ENCODE measurements at regions not wholly inside any gene's neighbourhood (a gene's known extent, or its start where the extent isn't known, plus 50 kb on each side); places are given as distances from the start of the nearest gene placed in this dataset.

DNA sequence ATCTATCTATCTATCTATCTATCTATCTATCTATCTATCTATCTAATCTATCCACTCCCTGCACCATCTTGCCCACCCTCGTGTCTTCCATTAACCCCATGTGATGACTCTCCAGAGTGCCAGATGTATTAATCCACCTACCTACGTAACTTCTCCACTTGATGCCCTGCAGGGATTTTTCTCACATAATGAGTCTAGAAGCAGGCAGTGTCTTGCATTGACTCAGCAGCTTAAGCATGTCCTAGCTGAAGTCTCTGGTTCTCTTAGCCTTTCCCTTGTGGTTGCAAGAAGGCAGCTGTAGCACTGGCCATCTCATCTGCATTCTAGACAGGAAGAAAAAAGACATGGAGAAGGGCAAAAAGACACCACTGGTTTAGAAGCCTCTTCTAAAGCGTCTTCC, 96.7 kb upstream of the ALDH1B1 start:
- no peak for DNase-seq (ENCODE audit: low read depth in 2 of 2)
- Histone ChIP-seq H2AFZ (ENCODE audit: low read length) (no peak overlapping the region), H3K4me3 (replicated peaks in 1 of 4; ENCODE audit: control extremely low read depth in 1 of 4, insufficient read depth in 1 of 4, low read depth in 3 of 4, low read length in 4 of 4) (no peak overlapping the region), H3K27me3 (ENCODE audit: control insufficient read depth, insufficient read depth, low read length) (peaks cover 8% of the 10 kb centered on the region), H3K27ac (ENCODE audit: insufficient read depth, low read length) (no peak overlapping the region), H3K79me2 (ENCODE audit: control insufficient read depth, insufficient read depth, low read length) (no peaks in the 10 kb centered on the region), H3K36me3 (ENCODE audit: control insufficient read depth, insufficient read depth, low read length) (no peaks in the 10 kb centered on the region), H4K20me1 (ENCODE audit: control insufficient read depth, extremely low read depth, insufficient read depth, low read length) (no peaks in the 10 kb centered on the region), H3K4me1 (ENCODE audit: control insufficient read depth, extremely low read depth, insufficient read depth, low read length) (no peaks in the 10 kb centered on the region), H3K4me2 (ENCODE audit: extremely low read depth, insufficient read depth, low read length) (no peak overlapping the region), H3K9me3 (ENCODE audit: control insufficient read depth, insufficient read depth, low read depth, low read length) (no peaks in the 10 kb centered on the region), H3K9ac (ENCODE audit: insufficient read depth, low read length) (no peak overlapping the region)
- TF ChIP-seq CTCF (conservative IDR thresholded peaks at IDR 0.05 in 1 of 2, IDR thresholded peaks at IDR 0.05 in 1 of 2; ENCODE audit: low read depth in 1 of 2, low read length in 2 of 2) (no peak), EZH2 (IDR thresholded peaks at IDR 0.05; ENCODE audit: low read length, missing control alignments) (no peak)

GRCh38 chr9:38294220-38294960, 98.1 kb upstream of the ALDH1B1 start:
- Histone ChIP-seq H3K36me3 (ENCODE audit: control insufficient read depth, insufficient read depth, low read length) (no peaks in the 10 kb centered on the region), H3K9ac (ENCODE audit: insufficient read depth, low read length) (no peak overlapping the region), H3K4me2 (ENCODE audit: extremely low read depth, insufficient read depth, low read length) (no peak overlapping the region), H4K20me1 (ENCODE audit: control insufficient read depth, extremely low read depth, insufficient read depth, low read length) (no peaks in the 10 kb centered on the region), H3K79me2 (ENCODE audit: control insufficient read depth, insufficient read depth, low read length) (no peaks in the 10 kb centered on the region), H3K4me1 (ENCODE audit: control insufficient read depth, extremely low read depth, insufficient read depth, low read length) (no peaks in the 10 kb centered on the region), H3K9me3 (ENCODE audit: control insufficient read depth, insufficient read depth, low read depth, low read length) (no peaks in the 10 kb centered on the region), H2AFZ (ENCODE audit: low read length) (no peak overlapping the region), H3K27ac (ENCODE audit: insufficient read depth, low read length) (no peak overlapping the region), H3K4me3 (replicated peaks in 1 of 4; ENCODE audit: control extremely low read depth in 1 of 4, insufficient read depth in 1 of 4, low read depth in 3 of 4, low read length in 4 of 4) (no peak overlapping the region), H3K27me3 (ENCODE audit: control insufficient read depth, insufficient read depth, low read length) (peaks cover 8% of the 10 kb centered on the region)
- no peak for DNase-seq (ENCODE audit: low read depth in 2 of 2)
- TF ChIP-seq EZH2 (IDR thresholded peaks at IDR 0.05; ENCODE audit: low read length, missing control alignments) (no peak), CTCF (conservative IDR thresholded peaks at IDR 0.05 in 1 of 2, IDR thresholded peaks at IDR 0.05 in 1 of 2; ENCODE audit: low read depth in 1 of 2, low read length in 2 of 2) (no peak)

DNA sequence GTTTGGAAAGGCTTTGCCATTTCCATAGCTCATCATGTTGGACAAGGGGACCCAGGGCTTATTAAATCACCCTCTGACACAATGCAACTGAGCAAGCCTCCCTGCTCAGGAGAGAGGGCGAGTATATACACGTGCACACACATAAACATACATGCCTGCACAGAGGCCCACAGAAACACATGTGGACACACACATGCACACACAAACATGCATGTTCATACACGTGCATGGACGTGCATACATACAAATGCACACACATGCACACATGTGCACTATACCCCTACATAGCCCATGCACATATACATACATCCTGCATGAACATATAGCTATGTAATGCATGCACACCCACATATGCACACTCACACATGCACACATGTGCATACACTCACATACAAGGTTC, 99.5 kb upstream of the ALDH1B1 start:
- no peaks in the 10 kb centered on the region for H3K79me2 ChIP-seq (ENCODE audit: control insufficient read depth, insufficient read depth, low read length)
- H3K27ac ChIP-seq (ENCODE audit: insufficient read depth, low read length): no peak overlapping the region
- peaks cover 8% of the 10 kb centered on the region for H3K27me3 ChIP-seq (ENCODE audit: control insufficient read depth, insufficient read depth, low read length)
- no peak overlapping the region for H3K4me3 ChIP-seq (replicated peaks in 1 of 4; ENCODE audit: control extremely low read depth in 1 of 4, insufficient read depth in 1 of 4, low read depth in 3 of 4, low read length in 4 of 4)
- DNase-seq (ENCODE audit: low read depth in 2 of 2): no peak
- TF ChIP-seq CTCF (conservative IDR thresholded peaks at IDR 0.05 in 1 of 2, IDR thresholded peaks at IDR 0.05 in 1 of 2; ENCODE audit: low read depth in 1 of 2, low read length in 2 of 2) (no peak), EZH2 (IDR thresholded peaks at IDR 0.05; ENCODE audit: low read length, missing control alignments) (no peak)
- no peak overlapping the region for H3K4me2 ChIP-seq (ENCODE audit: extremely low read depth, insufficient read depth, low read length)
- H3K4me1 ChIP-seq (ENCODE audit: control insufficient read depth, extremely low read depth, insufficient read depth, low read length): no peaks in the 10 kb centered on the region
- H3K9ac ChIP-seq (ENCODE audit: insufficient read depth, low read length): no peak overlapping the region
- H3K36me3 ChIP-seq (ENCODE audit: control insufficient read depth, insufficient read depth, low read length): no peaks in the 10 kb centered on the region
- H2AFZ ChIP-seq (ENCODE audit: low read length): no peak overlapping the region
- H3K9me3 ChIP-seq (ENCODE audit: control insufficient read depth, insufficient read depth, low read depth, low read length): no peaks in the 10 kb centered on the region
- H4K20me1 ChIP-seq (ENCODE audit: control insufficient read depth, extremely low read depth, insufficient read depth, low read length): no peaks in the 10 kb centered on the region
